PC-3 (cell line): ENCODE measurements at regions not wholly inside any gene's neighbourhood (a gene's known extent, or its start where the extent isn't known, plus 50 kb on each side); places are given as distances from the start of the nearest gene placed in this dataset.

Experiments
- ATAC-seq: fragments of 200-7000 bp; cut with Tn5 transposase; 2 replicates; pipeline ENCODE4 v1.9.1; 2020; ENCODE audit warnings: mild to moderate bottlenecking, moderate library complexity
- BruUV-seq: library from RNA; stranded (reverse); fragments of 400-500 nt; replicated peaks from 2 replicates; lab custom pipeline; 2021; lab: Mats Ljungman, UMichigan
- CTCF ChIA-PET: fragments of 300-600 bp; sonication (Branson Sonifier 250); formaldehyde crosslinking; loops from one replicate; lab custom pipeline; 2022; ENCODE audit warnings: antibody characterized with exemption; lab: Charles Lee
- POLR2A ChIA-PET: fragments of 300-600 bp; sonication (Branson Sonifier 250); formaldehyde crosslinking; loops from one replicate; lab custom pipeline; 2022; ENCODE audit warnings: antibody characterized with exemption; ENCODE audit not compliant: unreplicated experiment; lab: Charles Lee
- DNase-seq: peaks from one replicate; pipeline ENCODE4 v3.0.0-alpha.2; 2015
- H2AFZ ChIP-seq: fragments of 300-600 bp; sonication (generic); 2 replicates; pipeline ENCODE4 v1.6.0; 2016; ENCODE audit warnings: antibody characterized with exemption, low read length
- H3F3A ChIP-seq: fragments of 300-600 bp; sonication (generic); one replicate; pipeline ENCODE4 v1.6.0; 2017; ENCODE audit warnings: antibody characterized with exemption, low read length, control low read depth, mild to moderate bottlenecking; ENCODE audit not compliant: unreplicated experiment
- H3K27ac ChIP-seq: fragments of 300-600 bp; sonication (generic); 2 replicates; pipeline ENCODE4 v1.5.1; 2016; ENCODE audit warnings: mild to moderate bottlenecking, low read length
- H3K27me3 ChIP-seq: fragments of 300-600 bp; sonication (generic); 2 replicates; pipeline ENCODE4 v1.6.1; 2016; ENCODE audit warnings: low read length, mixed read lengths
- H3K36me3 ChIP-seq: fragments of 300-600 bp; sonication (generic); 2 replicates; pipeline ENCODE4 v1.6.1; 2016; ENCODE audit warnings: low read depth, mixed run types, low read length, mixed read lengths
- H3K4me1 ChIP-seq: fragments of 300-600 bp; sonication (generic); 2 replicates; pipeline ENCODE4 v1.5.1; 2016; ENCODE audit warnings: low read length; ENCODE audit not compliant: insufficient read depth
- H3K4me2 ChIP-seq: fragments of 300-600 bp; sonication (generic); 2 replicates; pipeline ENCODE4 v1.6.0; 2016; ENCODE audit warnings: low read length
- H3K4me3 ChIP-seq: fragments of 300-600 bp; sonication (generic); 2 replicates; pipeline ENCODE4 v1.5.1; 2016; ENCODE audit warnings: mild to moderate bottlenecking, low read length, mixed read lengths
- H3K79me2 ChIP-seq: fragments of 300-600 bp; sonication (generic); 2 replicates; pipeline ENCODE4 v1.6.1; 2017; ENCODE audit warnings: low read length, mixed read lengths
- H3K9ac ChIP-seq: fragments of 300-600 bp; sonication (generic); 2 replicates; pipeline ENCODE4 v1.6.0; 2016; ENCODE audit warnings: mild to moderate bottlenecking, low read length
- H3K9me2 ChIP-seq: fragments of 300-600 bp; sonication (generic); replicated peaks from 2 replicates; pipeline ENCODE4 v1.6.1; 2016; ENCODE audit warnings: mixed run types, low read length, mixed read lengths
- H3K9me3 ChIP-seq: fragments of 300-600 bp; sonication (generic); 2 replicates; pipeline ENCODE4 v1.6.1; 2016; ENCODE audit warnings: low read length, mixed read lengths
- H4K20me1 ChIP-seq: fragments of 300-600 bp; sonication (generic); 2 replicates; pipeline ENCODE4 v1.6.1; 2016; ENCODE audit warnings: low read length, mixed read lengths
- CTCF ChIP-seq: fragments of 300-600 bp; sonication (generic); conservative IDR thresholded peaks from 2 replicates; pipeline ENCODE4 v1.5.1; 2017; ENCODE audit warnings: antibody characterized with exemption, low read depth, mild to moderate bottlenecking, low read length
- EZH2 ChIP-seq: fragments of 300-600 bp; sonication (generic); IDR thresholded peaks from one replicate; pipeline ENCODE4 v1.6.1; 2017; ENCODE audit warnings: antibody characterized with exemption, mild to moderate bottlenecking, low read length; ENCODE audit not compliant: unreplicated experiment
- EZH2phosphoT487 ChIP-seq: fragments of 300-600 bp; sonication (generic); IDR thresholded peaks from 2 replicates; pipeline ENCODE4 v1.6.1; 2018; ENCODE audit warnings: mild to moderate bottlenecking, antibody characterized with exemption, low read length, borderline replicate concordance
- intact Hi-C: fragments of 100-400 bp; cut with micrococcal nuclease; formaldehyde crosslinking; loops from 2 replicates; pipeline ENCODE4 v1.9.0; 2023

GRCh38 chr10:112022196-112022595 lies 161.4 kb downstream of the GPAM start:
- Histone ChIP-seq H3K27me3 (no peaks in the 10 kb centered on the region), H3K79me2 (no peaks in the 10 kb centered on the region), H3K9me3 (no peaks in the 10 kb centered on the region), H3K36me3 (no peaks in the 10 kb centered on the region), H3F3A (no peaks in the 10 kb centered on the region), H4K20me1 (no peaks in the 10 kb centered on the region), H3K4me3 (no peak overlapping the region), H3K4me2 (no peak overlapping the region), H3K9ac (no peak overlapping the region), H3K9me2 (no peaks in the 10 kb centered on the region), H2AFZ (no peak overlapping the region), H3K27ac (no peak overlapping the region), H3K4me1 (no peaks in the 10 kb centered on the region)
- no TSS peak for BruUV-seq
- intact Hi-C loops = no loop called here
- TF ChIP-seq CTCF (no peak), EZH2phosphoT487 (no peak), EZH2 (no peak)
- no peak for DNase-seq
- ChIA-PET CTCF (no interaction called here), POLR2A (no interaction called here)
- no peak for ATAC-seq

GRCh38 chr10:112024079-112024478 lies 159.5 kb downstream of the GPAM start:
- Histone ChIP-seq H4K20me1 (no peaks in the 10 kb centered on the region), H3K4me1 (no peaks in the 10 kb centered on the region), H3K36me3 (no peaks in the 10 kb centered on the region), H2AFZ (no peak overlapping the region), H3K79me2 (no peaks in the 10 kb centered on the region), H3K9me3 (no peaks in the 10 kb centered on the region), H3K27me3 (no peaks in the 10 kb centered on the region), H3K9ac (no peak overlapping the region), H3K4me3 (no peak overlapping the region), H3K4me2 (no peak overlapping the region), H3K9me2 (no peaks in the 10 kb centered on the region), H3K27ac (no peak overlapping the region), H3F3A (no peaks in the 10 kb centered on the region)
- BruUV-seq = no TSS peak
- DNase-seq (no peak), ATAC-seq (no peak)
- ChIA-PET POLR2A (no interaction called here), CTCF (no interaction called here)
- intact Hi-C loops = no loop called here
- TF ChIP-seq EZH2 = no peak
- TF ChIP-seq CTCF = no peak

- Histone ChIP-seq H3K9me3 (no peaks in the 10 kb centered on the region), H3K4me1 (no peaks in the 10 kb centered on the region), H4K20me1 (no peaks in the 10 kb centered on the region), H2AFZ (no peak overlapping the region), H3K4me2 (no peak overlapping the region), H3K9me2 (no peaks in the 10 kb centered on the region), H3K4me3 (no peak overlapping the region), H3K36me3 (no peaks in the 10 kb centered on the region), H3K9ac (no peak overlapping the region), H3K79me2 (no peaks in the 10 kb centered on the region), H3K27ac (no peak overlapping the region), H3F3A (no peaks in the 10 kb centered on the region), H3K27me3 (no peaks in the 10 kb centered on the region)
- CTCF ChIA-PET = no interaction called here
- intact Hi-C loops = no loop called here
- POLR2A ChIA-PET = no interaction called here
- ATAC-seq (no peak), DNase-seq (no peak)
- TF ChIP-seq EZH2phosphoT487 = no peak
- no peak for TF ChIP-seq CTCF
- TF ChIP-seq EZH2 = no peak
- no TSS peak for BruUV-seq
Measured at GRCh38 chr10:112025228-112025627, 158.3 kb downstream of the GPAM start.
